ENCODE measurements at regions not wholly inside any gene's neighbourhood (a gene's known extent, or its start where the extent isn't known, plus 50 kb on each side); places are given as distances from the start of the nearest gene placed in this dataset.

GRCh38 chr12:104399740-104400612 is 56.8 kb upstream of the CHST11 start:
- H3K4me1 Mint-ChIP-seq, result peaks cover 10% of the 10 kb centered on the region
- peaks cover 4% of the 10 kb centered on the region for H3K36me3 Mint-ChIP-seq
- no peak for DNase-seq
- CTCF ChIA-PET, result no interaction called here
- H3K27me3 Mint-ChIP-seq, result no peaks in the 10 kb centered on the region
- no peak overlapping the region for H3K4me3 Mint-ChIP-seq
- H3K9me3 Mint-ChIP-seq, result peaks cover 13% of the 10 kb centered on the region
- no peak overlapping the region for H3K27ac Mint-ChIP-seq

GRCh38 chr12:104402630-104403029 is 54.1 kb upstream of the CHST11 start:
- peaks cover 10% of the 10 kb centered on the region for H3K4me1 Mint-ChIP-seq
- CTCF ChIA-PET, result interaction anchor here (1.8 kb wide), 1 partner anchor 21 kb away, joined by 6 read pairs; no protein-coding TSS in a partner anchor
- H3K36me3 Mint-ChIP-seq, result peaks cover 2% of the 10 kb centered on the region
- H3K27ac Mint-ChIP-seq, result no peak overlapping the region
- H3K9me3 Mint-ChIP-seq, result peaks cover 9% of the 10 kb centered on the region
- H3K4me3 Mint-ChIP-seq, result no peak overlapping the region
- DNase-seq, result no peak
- H3K27me3 Mint-ChIP-seq, result no peaks in the 10 kb centered on the region

DNA sequence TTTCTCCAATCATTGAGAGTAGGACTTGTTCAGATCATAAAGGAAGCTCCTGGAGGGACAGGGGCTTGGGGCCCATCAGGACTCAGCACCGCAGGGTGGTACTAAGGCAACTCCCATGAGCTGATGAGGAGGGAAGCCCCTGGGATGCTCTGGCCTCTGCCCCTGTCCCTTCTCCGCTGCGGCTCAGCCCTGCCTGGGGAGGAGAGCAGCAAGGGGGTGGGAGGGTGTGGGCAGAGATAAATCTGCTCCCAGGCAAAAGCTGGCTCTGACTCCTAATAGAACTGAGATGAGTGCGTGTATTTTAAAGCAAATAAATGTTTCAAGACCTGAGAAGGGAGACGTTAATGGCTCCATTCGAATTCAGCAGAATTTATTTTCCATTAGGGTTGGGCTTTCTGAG is 52.0 kb upstream of the CHST11 start:
- Mint-ChIP-seq H3K27me3 (peaks cover 3% of the 10 kb centered on the region), H3K9me3 (peaks cover 7% of the 10 kb centered on the region), H3K4me1 (peaks cover 8% of the 10 kb centered on the region), H3K27ac (no peak overlapping the region), H3K4me3 (no peak overlapping the region), H3K36me3 (peaks cover 2% of the 10 kb centered on the region)
- DNase-seq, result no peak
- CTCF ChIA-PET, result interaction anchor here (0.9 to 1.1 kb wide), 2 partner anchors 23 to 201 kb away, joined by 3 read pairs; no protein-coding TSS in a partner anchor

- Mint-ChIP-seq H3K27ac (no peak overlapping the region), H3K9me3 (peaks cover 4% of the 10 kb centered on the region), H3K27me3 (peaks cover 3% of the 10 kb centered on the region)
Observed at GRCh38 chr12:104406164-104406563, 50.6 kb upstream of the CHST11 start.

More at GRCh38 chr12:104406164-104406563, 50.6 kb upstream of the CHST11 start:
- Mint-ChIP-seq H3K4me3 (no peak overlapping the region), H3K4me1 (no peaks in the 10 kb centered on the region), H3K36me3 (no peaks in the 10 kb centered on the region)
- no peak for DNase-seq
- CTCF ChIA-PET, result no interaction called here
